ENCODE measurements at regions not wholly inside any gene's neighbourhood (a gene's known extent, or its start where the extent isn't known, plus 50 kb on each side); places are given as distances from the start of the nearest gene placed in this dataset.

DNA sequence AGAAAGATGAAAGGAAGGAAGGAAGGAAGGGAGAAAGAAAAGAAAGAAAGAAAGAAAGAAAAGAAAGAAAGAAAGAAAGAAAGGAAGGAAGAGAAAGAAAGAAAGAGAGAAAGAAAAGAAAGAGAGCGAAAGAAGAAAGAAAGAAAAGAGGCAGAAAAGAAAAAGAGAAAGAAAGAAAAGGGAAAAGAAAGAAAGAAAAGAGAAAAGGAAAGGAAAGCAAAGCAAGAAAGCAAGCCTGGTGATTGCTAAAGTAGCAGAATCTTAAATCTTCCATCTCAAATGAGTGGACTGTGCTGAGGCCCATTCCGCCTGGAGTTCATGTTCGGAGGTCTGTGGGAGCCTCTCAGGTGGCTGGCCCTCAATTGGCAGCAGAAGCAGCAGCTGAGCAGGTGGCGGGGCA, 148.4 kb downstream of the TFAP2A start:
- 59% methylated on average over 4 of the region's 4 CpGs for whole genome bisulfite sequencing
- Histone ChIP-seq H3K27ac (ENCODE audit: low read depth in 1 of 2, low read length in 2 of 2) (no peak overlapping the region), H3K9ac (ENCODE audit: low read depth in 1 of 2, low read length in 2 of 2) (no peak overlapping the region), H3K4me3 (ENCODE audit: low read depth in 1 of 3, low read length in 3 of 3) (no peak overlapping the region), H3K36me3 (ENCODE audit: control insufficient read depth in 4 of 4, insufficient read depth in 3 of 4, low read depth in 1 of 4, low read length in 3 of 4) (no peaks in the 10 kb centered on the region), H3K4me1 (ENCODE audit: control insufficient read depth in 4 of 4, insufficient read depth in 4 of 4, low read length in 3 of 4) (no peaks in the 10 kb centered on the region), H3K27me3 (ENCODE audit: control insufficient read depth in 4 of 4, insufficient read depth in 4 of 4, low read length in 3 of 4) (no peaks in the 10 kb centered on the region), H3K9me3 (ENCODE audit: control insufficient read depth in 4 of 4, low read length in 3 of 4) (no peaks in the 10 kb centered on the region)
- DNase-seq (ENCODE audit: low spot score), result no peak
- TF ChIP-seq, protein P1, sequence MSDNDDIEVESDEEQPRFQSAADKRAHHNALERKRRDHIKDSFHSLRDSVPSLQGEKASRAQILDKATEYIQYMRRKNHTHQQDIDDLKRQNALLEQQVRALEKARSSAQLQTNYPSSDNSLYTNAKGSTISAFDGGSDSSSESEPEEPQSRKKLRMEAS (IDR thresholded peaks at IDR 0.05), result no peak
- TF ChIP-seq RAD21 (IDR thresholded peaks at IDR 0.05), result no peak
- TF ChIP-seq, protein P2, sequence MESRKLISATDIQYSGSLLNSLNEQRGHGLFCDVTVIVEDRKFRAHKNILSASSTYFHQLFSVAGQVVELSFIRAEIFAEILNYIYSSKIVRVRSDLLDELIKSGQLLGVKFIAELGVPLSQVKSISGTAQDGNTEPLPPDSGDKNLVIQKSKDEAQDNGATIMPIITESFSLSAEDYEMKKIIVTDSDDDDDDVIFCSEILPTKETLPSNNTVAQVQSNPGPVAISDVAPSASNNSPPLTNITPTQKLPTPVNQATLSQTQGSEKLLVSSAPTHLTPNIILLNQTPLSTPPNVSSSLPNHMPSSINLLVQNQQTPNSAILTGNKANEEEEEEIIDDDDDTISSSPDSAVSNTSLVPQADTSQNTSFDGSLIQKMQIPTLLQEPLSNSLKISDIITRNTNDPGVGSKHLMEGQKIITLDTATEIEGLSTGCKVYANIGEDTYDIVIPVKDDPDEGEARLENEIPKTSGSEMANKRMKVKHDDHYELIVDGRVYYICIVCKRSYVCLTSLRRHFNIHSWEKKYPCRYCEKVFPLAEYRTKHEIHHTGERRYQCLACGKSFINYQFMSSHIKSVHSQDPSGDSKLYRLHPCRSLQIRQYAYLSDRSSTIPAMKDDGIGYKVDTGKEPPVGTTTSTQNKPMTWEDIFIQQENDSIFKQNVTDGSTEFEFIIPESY (IDR thresholded peaks at IDR 0.05), result no peak
- no peak for TF ChIP-seq TAF1 (conservative IDR thresholded peaks at IDR 0.05)
- TF ChIP-seq, protein P3, sequence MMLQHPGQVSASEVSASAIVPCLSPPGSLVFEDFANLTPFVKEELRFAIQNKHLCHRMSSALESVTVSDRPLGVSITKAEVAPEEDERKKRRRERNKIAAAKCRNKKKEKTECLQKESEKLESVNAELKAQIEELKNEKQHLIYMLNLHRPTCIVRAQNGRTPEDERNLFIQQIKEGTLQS (IDR thresholded peaks at IDR 0.05), result no peak
- TF ChIP-seq FOXA2 (IDR thresholded peaks at IDR 0.05), result no peak
- TF ChIP-seq JUND (IDR thresholded peaks at IDR 0.05), result no peak

DNA sequence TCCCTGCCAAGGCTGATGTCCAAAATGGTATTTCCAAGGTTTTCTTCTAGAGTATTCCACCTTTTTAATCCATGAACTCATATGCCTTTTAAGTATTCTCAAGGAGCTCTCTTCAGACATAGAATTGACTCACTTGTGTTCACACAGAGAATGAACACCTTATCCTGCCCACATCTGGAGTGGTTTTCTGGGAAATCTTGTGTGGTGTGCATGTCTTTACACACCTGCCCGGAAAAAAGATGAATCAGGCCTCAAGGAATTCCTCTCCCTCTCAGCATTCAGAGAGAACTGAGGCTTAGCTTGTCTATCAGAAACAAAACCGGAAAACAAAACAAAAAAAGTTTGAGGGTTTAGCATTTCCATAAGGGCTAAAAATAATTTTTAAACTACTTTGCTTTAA, 148.8 kb downstream of the TFAP2A start:
- H3K27me3 ChIP-seq (ENCODE audit: control insufficient read depth in 4 of 4, insufficient read depth in 4 of 4, low read length in 3 of 4), result no peaks in the 10 kb centered on the region
- no peak for DNase-seq (ENCODE audit: low spot score)
- no peak overlapping the region for H3K9ac ChIP-seq (ENCODE audit: low read depth in 1 of 2, low read length in 2 of 2)
- 73% methylated on average over 2 of the region's 2 CpGs for WGBS
- no peak overlapping the region for H3K4me3 ChIP-seq (ENCODE audit: low read depth in 1 of 3, low read length in 3 of 3)
- H3K9me3 ChIP-seq (ENCODE audit: control insufficient read depth in 4 of 4, low read length in 3 of 4), result no peaks in the 10 kb centered on the region
- H3K36me3 ChIP-seq (ENCODE audit: control insufficient read depth in 4 of 4, insufficient read depth in 3 of 4, low read depth in 1 of 4, low read length in 3 of 4), result no peaks in the 10 kb centered on the region
- TF ChIP-seq HNF4G (IDR thresholded peaks at IDR 0.05) (no peak), TAF1 (conservative IDR thresholded peaks at IDR 0.05) (no peak), REST (IDR thresholded peaks at IDR 0.05) (no peak), RAD21 (IDR thresholded peaks at IDR 0.05) (no peak), GABPA (IDR thresholded peaks at IDR 0.05 in 1 of 2, conservative IDR thresholded peaks at IDR 0.05 in 1 of 2) (no peak), YY1 (IDR thresholded peaks at IDR 0.05) (no peak), FOXA1 (IDR thresholded peaks at IDR 0.05) (no peak), FOXA2 (IDR thresholded peaks at IDR 0.05) (no peak), EGR1 (IDR thresholded peaks at IDR 0.05; ENCODE audit: low read depth in 2 of 2) (no peak), JUND (IDR thresholded peaks at IDR 0.05) (no peak), NR2F2 (IDR thresholded peaks at IDR 0.05) (no peak), HNF4A (conservative IDR thresholded peaks at IDR 0.05) (no peak), SP1 (IDR thresholded peaks at IDR 0.05) (no peak), CTCF (IDR thresholded peaks at IDR 0.05; ENCODE audit: low read depth, low read length, missing input control) (no peak), RXRA (IDR thresholded peaks at IDR 0.05) (no peak)
- TF ChIP-seq, protein P2 (IDR thresholded peaks at IDR 0.05), result no peak
- TF ChIP-seq, protein P1 (IDR thresholded peaks at IDR 0.05), result no peak
- TF ChIP-seq, protein P3 (IDR thresholded peaks at IDR 0.05), result no peak
- no peak overlapping the region for H3K27ac ChIP-seq (ENCODE audit: low read depth in 1 of 2, low read length in 2 of 2)
- no peaks in the 10 kb centered on the region for H3K4me1 ChIP-seq (ENCODE audit: control insufficient read depth in 4 of 4, insufficient read depth in 4 of 4, low read length in 3 of 4)

Measured in liver (tissue), 8 donors.